ENCODE measurements at regions not wholly inside any gene's neighbourhood (a gene's known extent, or its start where the extent isn't known, plus 50 kb on each side); places are given as distances from the start of the nearest gene placed in this dataset.
A peak's percentile ranks its signal among the peaks of the same experiment; 100 is the strongest.

GRCh38 chr1:118488787-118489186 is 303.8 kb upstream of the SPAG17 start:
- H3K4me1 ChIP-seq (ENCODE audit: control insufficient read depth in 2 of 3, insufficient read depth in 2 of 3, low read depth in 1 of 3, low read length in 3 of 3): no peaks in the 10 kb centered on the region
- H3K27me3 ChIP-seq (ENCODE audit: control insufficient read depth, insufficient read depth, low read length): no peaks in the 10 kb centered on the region
- no peak overlapping the region for H3K9ac ChIP-seq (ENCODE audit: low read length in 3 of 3)
- DNase-seq: peak in 3 of 5 donors; percentile 31 to 38 (median 38)
- intact Hi-C loops (cut with DNase I): no loop called here
- no peak overlapping the region for H3K4me3 ChIP-seq (ENCODE audit: low read length in 3 of 3)
- no peak for TF ChIP-seq CTCF (IDR thresholded peaks at IDR 0.05; ENCODE audit: borderline replicate concordance, extremely low read depth, insufficient read depth)
- no peaks in the 10 kb centered on the region for H3K9me3 ChIP-seq (ENCODE audit: control insufficient read depth in 2 of 3, insufficient read depth in 1 of 3, low read length in 3 of 3)
- no peak overlapping the region for H3K27ac ChIP-seq (ENCODE audit: low read depth in 2 of 2, low read length in 2 of 2)
- H3K36me3 ChIP-seq (ENCODE audit: control insufficient read depth in 2 of 3, insufficient read depth in 3 of 3, low read length in 3 of 3): no peaks in the 10 kb centered on the region
- FAIRE-seq: no peak

GRCh38 chr1:118487932-118488331 is 302.9 kb upstream of the SPAG17 start:
- Histone ChIP-seq H3K27ac (ENCODE audit: low read depth in 2 of 2, low read length in 2 of 2) (no peak overlapping the region), H3K9me3 (ENCODE audit: control insufficient read depth in 2 of 3, insufficient read depth in 1 of 3, low read length in 3 of 3) (no peaks in the 10 kb centered on the region), H3K9ac (ENCODE audit: low read length in 3 of 3) (no peak overlapping the region), H3K4me3 (ENCODE audit: low read length in 3 of 3) (no peak overlapping the region), H3K4me1 (ENCODE audit: control insufficient read depth in 2 of 3, insufficient read depth in 2 of 3, low read depth in 1 of 3, low read length in 3 of 3) (no peaks in the 10 kb centered on the region), H3K36me3 (ENCODE audit: control insufficient read depth in 2 of 3, insufficient read depth in 3 of 3, low read length in 3 of 3) (no peaks in the 10 kb centered on the region), H3K27me3 (ENCODE audit: control insufficient read depth, insufficient read depth, low read length) (no peaks in the 10 kb centered on the region)
- DNase-seq (no peak), FAIRE-seq (no peak)
- TF ChIP-seq CTCF (IDR thresholded peaks at IDR 0.05; ENCODE audit: borderline replicate concordance, extremely low read depth, insufficient read depth): no peak
- intact Hi-C loops (cut with DNase I): no loop called here

- intact Hi-C loops (cut with DNase I): no loop called here
- TF ChIP-seq CTCF (IDR thresholded peaks at IDR 0.05; ENCODE audit: borderline replicate concordance, extremely low read depth, insufficient read depth): no peak
- H3K4me3 ChIP-seq (ENCODE audit: low read length in 3 of 3): no peak overlapping the region
Measured at GRCh38 chr1:118487091-118487490, 302.1 kb upstream of the SPAG17 start.

GRCh38 chr1:118486199-118486598 is 301.2 kb upstream of the SPAG17 start:
- H3K27me3 ChIP-seq (ENCODE audit: control insufficient read depth, insufficient read depth, low read length): no peaks in the 10 kb centered on the region
- H3K36me3 ChIP-seq (ENCODE audit: control insufficient read depth in 2 of 3, insufficient read depth in 3 of 3, low read length in 3 of 3): no peaks in the 10 kb centered on the region
- H3K4me3 ChIP-seq (ENCODE audit: low read length in 3 of 3): no peak overlapping the region
- no peaks in the 10 kb centered on the region for H3K9me3 ChIP-seq (ENCODE audit: control insufficient read depth in 2 of 3, insufficient read depth in 1 of 3, low read length in 3 of 3)
- DNase-seq (peak in 3 of 5 donors; percentile 38 to 47 (median 43)), FAIRE-seq (no peak)
- H3K4me1 ChIP-seq (ENCODE audit: control insufficient read depth in 2 of 3, insufficient read depth in 2 of 3, low read depth in 1 of 3, low read length in 3 of 3): no peaks in the 10 kb centered on the region
- no peak overlapping the region for H3K27ac ChIP-seq (ENCODE audit: low read depth in 2 of 2, low read length in 2 of 2)
- intact Hi-C loops (cut with DNase I): no loop called here
- no peak for TF ChIP-seq CTCF (IDR thresholded peaks at IDR 0.05; ENCODE audit: borderline replicate concordance, extremely low read depth, insufficient read depth)
- no peak overlapping the region for H3K9ac ChIP-seq (ENCODE audit: low read length in 3 of 3)

More at GRCh38 chr1:118487091-118487490, 302.1 kb upstream of the SPAG17 start:
- DNase-seq: no peak
- Histone ChIP-seq H3K4me1 (ENCODE audit: control insufficient read depth in 2 of 3, insufficient read depth in 2 of 3, low read depth in 1 of 3, low read length in 3 of 3) (no peaks in the 10 kb centered on the region), H3K27ac (ENCODE audit: low read depth in 2 of 2, low read length in 2 of 2) (no peak overlapping the region), H3K27me3 (ENCODE audit: control insufficient read depth, insufficient read depth, low read length) (no peaks in the 10 kb centered on the region), H3K9ac (ENCODE audit: low read length in 3 of 3) (no peak overlapping the region), H3K9me3 (ENCODE audit: control insufficient read depth in 2 of 3, insufficient read depth in 1 of 3, low read length in 3 of 3) (no peaks in the 10 kb centered on the region), H3K36me3 (ENCODE audit: control insufficient read depth in 2 of 3, insufficient read depth in 3 of 3, low read length in 3 of 3) (no peaks in the 10 kb centered on the region)
- no peak for FAIRE-seq

Measured in kidney (tissue), 13 donors.